ENCODE measurements at regions not wholly inside any gene's neighbourhood (a gene's known extent, or its start where the extent isn't known, plus 50 kb on each side); places are given as distances from the start of the nearest gene placed in this dataset. TPM values are rescaled to one million over a fixed set of nuclear protein-coding genes. Genes with fewer than 3 reads are reported as not detected.

Small RNA genes in the stretch of these regions (small RNA-seq; reads per million reads assigned to genes)
- not detected for gene RNU6-1323P (ENCODE audit: low replicate concordance)

All from skin of body (tissue), 1 donor.